ENCODE measurements at regions not wholly inside any gene's neighbourhood (a gene's known extent, or its start where the extent isn't known, plus 50 kb on each side); places are given as distances from the start of the nearest gene placed in this dataset.
"Not testable (repeated sequence)": the region's sequence is repeated elsewhere in the genome, so short reads cannot be mapped to it uniquely, and the experiment has no call there.

DNA sequence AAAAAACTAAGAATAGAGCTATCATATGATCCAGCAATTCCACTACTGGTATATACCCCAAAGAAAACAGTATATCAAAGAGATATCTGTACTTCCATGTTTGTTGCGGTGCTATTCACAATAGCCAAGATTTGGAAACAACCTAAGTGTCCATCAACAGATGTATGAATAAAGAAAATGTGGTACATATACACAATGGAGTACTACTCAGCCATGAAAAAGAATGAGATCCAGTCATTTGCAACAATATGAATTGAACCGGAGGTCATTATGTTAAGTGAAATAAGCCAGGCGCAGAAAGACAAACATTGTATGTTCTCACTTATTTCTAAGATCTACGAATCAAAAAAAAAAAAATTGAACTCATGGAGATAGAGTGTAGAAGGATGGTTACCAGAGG lies 97.8 kb upstream of the MMADHC start:
- not testable (repeated sequence) for DNase-seq (ENCODE audit: extremely low read depth in 1 of 4, low spot score in 3 of 4)

DNA sequence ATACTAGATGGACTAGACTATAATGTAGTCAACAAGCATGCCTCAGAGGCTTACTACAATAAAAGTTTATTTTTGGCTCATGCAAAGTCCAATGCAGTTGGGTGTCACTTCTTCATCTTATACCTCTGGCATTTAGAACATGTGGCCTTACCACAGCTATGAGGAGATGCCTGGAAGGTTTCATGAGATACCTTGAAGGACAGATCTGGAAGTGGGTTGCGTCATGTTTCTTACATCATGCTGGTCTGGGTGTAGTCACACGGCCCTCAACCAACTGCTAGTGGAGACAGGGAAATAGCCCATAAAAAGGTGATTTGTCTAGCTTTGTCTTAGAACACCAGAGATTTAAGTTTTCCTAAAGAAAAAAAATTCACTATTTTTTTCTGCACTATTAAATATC lies 91.7 kb upstream of the MMADHC start:
- Histone ChIP-seq H3K27me3 (ENCODE audit: control insufficient read depth in 2 of 2, insufficient read depth in 2 of 2, low read length in 2 of 2) (no peaks in the 10 kb centered on the region), H3K4me2 (ENCODE audit: insufficient read depth, low read length) (no peak overlapping the region), H3K27ac (ENCODE audit: extremely low read depth, low read depth, low read length) (no peak overlapping the region), H2AFZ (ENCODE audit: low read depth, low read length) (no peak overlapping the region), H3K9ac (ENCODE audit: insufficient read depth in 1 of 2, low read depth in 2 of 2, low read length in 2 of 2) (no peak overlapping the region), H3K9me1 (ENCODE audit: control insufficient read depth, insufficient read depth, low read length) (no peaks in the 10 kb centered on the region), H4K20me1 (replicated peaks; ENCODE audit: control insufficient read depth, insufficient read depth, low read length) (no peaks in the 10 kb centered on the region), H3K36me3 (ENCODE audit: control insufficient read depth, insufficient read depth, low read length) (no peaks in the 10 kb centered on the region), H3K4me1 (replicated peaks in 1 of 2; ENCODE audit: control insufficient read depth in 2 of 2, insufficient read depth in 2 of 2, low read length in 2 of 2) (no peaks in the 10 kb centered on the region), H3K9me3 (replicated peaks; ENCODE audit: control insufficient read depth, insufficient read depth, low read depth, low read length) (0 out of 2 replicates have a peak, but pooled peaks cover 2% of the 10 kb centered on the region), H3K4me3 (no peak overlapping the region), H3K79me2 (ENCODE audit: control insufficient read depth, insufficient read depth, low read length) (no peaks in the 10 kb centered on the region)
- FAIRE-seq: no peak
- ChIA-PET CTCF (ENCODE audit: low intra/inter-chr PET ratio) (no interaction called here), POLR2A (no interaction called here)
- intact Hi-C loops (cut with micrococcal nuclease): no loop called here
- WGBS (ENCODE audit: insufficient coverage, low coverage, missing lambda C conversion rate): 4% methylated on average over 2 of the region's 2 CpGs
- ATAC-seq: no peak
- no TSS peak for BruUV-seq (replicated peaks)
- in situ Hi-C loops (cut with MboI): no loop called here
- DNase-seq (ENCODE audit: extremely low read depth in 1 of 4, low spot score in 3 of 4): no peak
- TF ChIP-seq MCM7 (IDR thresholded peaks at IDR 0.05) (no peak), L3MBTL2 (IDR thresholded peaks at IDR 0.05) (no peak), TAF15 (IDR thresholded peaks at IDR 0.05; ENCODE audit: low read depth, low read length) (no peak), ZBTB40 (IDR thresholded peaks at IDR 0.05) (no peak), ZBTB40 (CRISPR knock-in tag; IDR thresholded peaks at IDR 0.05) (no peak)
- TF ChIP-seq, protein P1, sequence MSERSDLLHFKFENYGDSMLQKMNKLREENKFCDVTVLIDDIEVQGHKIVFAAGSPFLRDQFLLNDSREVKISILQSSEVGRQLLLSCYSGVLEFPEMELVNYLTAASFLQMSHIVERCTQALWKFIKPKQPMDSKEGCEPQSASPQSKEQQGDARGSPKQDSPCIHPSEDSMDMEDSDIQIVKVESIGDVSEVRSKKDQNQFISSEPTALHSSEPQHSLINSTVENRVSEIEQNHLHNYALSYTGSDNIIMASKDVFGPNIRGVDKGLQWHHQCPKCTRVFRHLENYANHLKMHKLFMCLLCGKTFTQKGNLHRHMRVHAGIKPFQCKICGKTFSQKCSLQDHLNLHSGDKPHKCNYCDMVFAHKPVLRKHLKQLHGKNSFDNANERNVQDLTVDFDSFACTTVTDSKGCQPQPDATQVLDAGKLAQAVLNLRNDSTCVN (CRISPR knock-in tag; IDR thresholded peaks at IDR 0.05): no peak

More for the DNA sequence above, 97.8 kb upstream of the MMADHC start:
- CTCF ChIA-PET (ENCODE audit: low intra/inter-chr PET ratio); BruUV-seq (replicated peaks); H3K9me1 ChIP-seq (ENCODE audit: control insufficient read depth, insufficient read depth, low read length); FAIRE-seq; H4K20me1 ChIP-seq (replicated peaks; ENCODE audit: control insufficient read depth, insufficient read depth, low read length); H3K36me3 ChIP-seq (ENCODE audit: control insufficient read depth, insufficient read depth, low read length); ATAC-seq; H3K79me2 ChIP-seq (ENCODE audit: control insufficient read depth, insufficient read depth, low read length); H3K9ac ChIP-seq (ENCODE audit: insufficient read depth in 1 of 2, low read depth in 2 of 2, low read length in 2 of 2); H3K27ac ChIP-seq (ENCODE audit: extremely low read depth, low read depth, low read length); H2AFZ ChIP-seq (ENCODE audit: low read depth, low read length); H3K4me3 ChIP-seq; H3K27me3 ChIP-seq (ENCODE audit: control insufficient read depth in 2 of 2, insufficient read depth in 2 of 2, low read length in 2 of 2); H3K4me1 ChIP-seq (replicated peaks in 1 of 2; ENCODE audit: control insufficient read depth in 2 of 2, insufficient read depth in 2 of 2, low read length in 2 of 2); in situ Hi-C loops (cut with MboI); intact Hi-C loops (cut with micrococcal nuclease); POLR2A ChIA-PET; H3K9me3 ChIP-seq (replicated peaks; ENCODE audit: control insufficient read depth, insufficient read depth, low read depth, low read length); H3K4me2 ChIP-seq (ENCODE audit: insufficient read depth, low read length): not testable (repeated sequence)
- 0% methylated on average over 4 of the region's 4 CpGs for WGBS (ENCODE audit: insufficient coverage, low coverage, missing lambda C conversion rate)
- TF ChIP-seq ZNF146 (CRISPR knock-in tag; IDR thresholded peaks at IDR 0.05; ENCODE audit: unreplicated experiment) (peak; percentile 62), RBM25 (IDR thresholded peaks at IDR 0.05; ENCODE audit: low read depth, low read length, severe bottlenecking) (peak; percentile 19)

All from K562 (cell line).